ENCODE measurements at regions not wholly inside any gene's neighbourhood (a gene's known extent, or its start where the extent isn't known, plus 50 kb on each side); places are given as distances from the start of the nearest gene placed in this dataset.

GRCh38 chr1:240030236-240030635 is 61.4 kb upstream of the FMN2 start:
- TF ChIP-seq CTCF (IDR thresholded peaks at IDR 0.05): no peak
- Histone ChIP-seq H3K27ac (no peak overlapping the region), H3K9me3 (no peaks in the 10 kb centered on the region), H3K4me1 (no peaks in the 10 kb centered on the region), H3K4me3 (no peak overlapping the region), H3K27me3 (no peaks in the 10 kb centered on the region), H3K9ac (ENCODE audit: low read depth in 2 of 2, low read length in 2 of 2) (no peak overlapping the region), H3K36me3 (no peaks in the 10 kb centered on the region)
- intact Hi-C loops (cut with DNase I): no loop called here
- no peak for DNase-seq

GRCh38 chr1:240031009-240031408 is 60.7 kb upstream of the FMN2 start:
- intact Hi-C loops (cut with DNase I): no loop called here
- TF ChIP-seq CTCF (IDR thresholded peaks at IDR 0.05): no peak

GRCh38 chr1:240031414-240031813 is 60.3 kb upstream of the FMN2 start:
- Histone ChIP-seq H3K27me3 (no peaks in the 10 kb centered on the region), H3K9me3 (no peaks in the 10 kb centered on the region), H3K4me3 (no peak overlapping the region), H3K9ac (ENCODE audit: low read depth in 2 of 2, low read length in 2 of 2) (no peak overlapping the region), H3K4me1 (no peaks in the 10 kb centered on the region), H3K36me3 (no peaks in the 10 kb centered on the region), H3K27ac (no peak overlapping the region)
- no peak for TF ChIP-seq CTCF (IDR thresholded peaks at IDR 0.05)
- intact Hi-C loops (cut with DNase I): no loop called here
- DNase-seq: no peak

More at GRCh38 chr1:240031009-240031408, 60.7 kb upstream of the FMN2 start:
- H3K27me3 ChIP-seq: no peaks in the 10 kb centered on the region
- no peaks in the 10 kb centered on the region for H3K4me1 ChIP-seq
- H3K36me3 ChIP-seq: no peaks in the 10 kb centered on the region
- no peak overlapping the region for H3K9ac ChIP-seq (ENCODE audit: low read depth in 2 of 2, low read length in 2 of 2)
- H3K27ac ChIP-seq: no peak overlapping the region
- no peaks in the 10 kb centered on the region for H3K9me3 ChIP-seq
- DNase-seq: no peak
- no peak overlapping the region for H3K4me3 ChIP-seq

- no peak overlapping the region for H3K9ac ChIP-seq (ENCODE audit: low read depth in 2 of 2, low read length in 2 of 2)
- H3K4me3 ChIP-seq: no peak overlapping the region
- H3K36me3 ChIP-seq: no peaks in the 10 kb centered on the region
- intact Hi-C loops (cut with DNase I): no loop called here
- H3K27ac ChIP-seq: no peak overlapping the region
- TF ChIP-seq CTCF (IDR thresholded peaks at IDR 0.05): no peak
- no peaks in the 10 kb centered on the region for H3K9me3 ChIP-seq
- no peaks in the 10 kb centered on the region for H3K27me3 ChIP-seq
- no peaks in the 10 kb centered on the region for H3K4me1 ChIP-seq
- DNase-seq: no peak
Observed at GRCh38 chr1:240033406-240033805, 58.3 kb upstream of the FMN2 start.

GRCh38 chr1:240036526-240036925 is 55.2 kb upstream of the FMN2 start:
- Histone ChIP-seq H3K9ac (ENCODE audit: low read depth in 2 of 2, low read length in 2 of 2) (no peak overlapping the region), H3K36me3 (no peaks in the 10 kb centered on the region), H3K27me3 (no peaks in the 10 kb centered on the region), H3K4me3 (no peak overlapping the region), H3K4me1 (no peaks in the 10 kb centered on the region), H3K27ac (no peak overlapping the region), H3K9me3 (no peaks in the 10 kb centered on the region)
- DNase-seq: no peak
- no peak for TF ChIP-seq CTCF (IDR thresholded peaks at IDR 0.05)
- intact Hi-C loops (cut with DNase I): no loop called here

Data from colonic mucosa (tissue), 4 donors.